GM06990 (cell line): ENCODE measurements at regions not wholly inside any gene's neighbourhood (a gene's known extent, or its start where the extent isn't known, plus 50 kb on each side); places are given as distances from the start of the nearest gene placed in this dataset.

ENCODE experiments used
- DNase-seq: peaks from one replicate; pipeline ENCODE4 v3.0.0-alpha.2; 2011; ENCODE audit not compliant: insufficient read length; ENCODE audit errors: extremely low read depth
- H3K27me3 ChIP-seq: replicated peaks from 2 replicates; pipeline ENCODE4 v1.6.0; 2011; ENCODE audit warnings: low read length; ENCODE audit not compliant: control insufficient read depth, insufficient read depth
- H3K36me3 ChIP-seq: 2 replicates; pipeline ENCODE4 v1.5.1; 2011; ENCODE audit warnings: low read length; ENCODE audit not compliant: control insufficient read depth, insufficient read depth
- H3K4me3 ChIP-seq: replicated peaks from 2 replicates; pipeline ENCODE4 v1.5.1; 2011; ENCODE audit warnings: low read depth, mild to moderate bottlenecking, control low read depth, low read length
- TF ChIP-seq, protein P1 (sequence below): IDR thresholded peaks from 2 replicates; pipeline ENCODE4 v1.5.1; 2011; ENCODE audit warnings: low read length, control low read depth, mild to moderate bottlenecking, inconsistent platforms; ENCODE audit not compliant: insufficient read depth, poor library complexity, severe bottlenecking

DNA sequence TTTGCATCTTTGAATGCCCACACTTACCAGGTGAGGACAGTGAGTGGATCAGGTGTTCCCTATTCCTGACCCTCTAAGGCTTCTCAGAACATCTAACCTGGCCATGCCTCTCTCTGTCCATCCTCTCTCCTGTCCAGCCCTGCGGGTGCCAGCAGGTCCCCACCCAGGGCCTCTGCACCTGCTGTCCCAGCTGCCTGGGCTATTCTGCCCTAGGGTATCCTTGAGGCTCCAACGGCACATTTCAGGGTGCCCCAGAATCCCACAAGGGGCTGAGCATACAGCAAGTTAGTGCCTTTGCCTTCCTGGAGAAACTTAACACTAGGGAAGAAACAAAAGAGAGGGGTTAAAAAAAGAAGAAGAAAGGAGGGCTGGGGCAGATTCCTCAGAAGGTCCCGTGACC lies 107.4 kb downstream of the UNCX start:
- Histone ChIP-seq H3K4me3 (no peak overlapping the region), H3K36me3 (no peaks in the 10 kb centered on the region), H3K27me3 (no peaks in the 10 kb centered on the region)
- TF ChIP-seq, protein P1, sequence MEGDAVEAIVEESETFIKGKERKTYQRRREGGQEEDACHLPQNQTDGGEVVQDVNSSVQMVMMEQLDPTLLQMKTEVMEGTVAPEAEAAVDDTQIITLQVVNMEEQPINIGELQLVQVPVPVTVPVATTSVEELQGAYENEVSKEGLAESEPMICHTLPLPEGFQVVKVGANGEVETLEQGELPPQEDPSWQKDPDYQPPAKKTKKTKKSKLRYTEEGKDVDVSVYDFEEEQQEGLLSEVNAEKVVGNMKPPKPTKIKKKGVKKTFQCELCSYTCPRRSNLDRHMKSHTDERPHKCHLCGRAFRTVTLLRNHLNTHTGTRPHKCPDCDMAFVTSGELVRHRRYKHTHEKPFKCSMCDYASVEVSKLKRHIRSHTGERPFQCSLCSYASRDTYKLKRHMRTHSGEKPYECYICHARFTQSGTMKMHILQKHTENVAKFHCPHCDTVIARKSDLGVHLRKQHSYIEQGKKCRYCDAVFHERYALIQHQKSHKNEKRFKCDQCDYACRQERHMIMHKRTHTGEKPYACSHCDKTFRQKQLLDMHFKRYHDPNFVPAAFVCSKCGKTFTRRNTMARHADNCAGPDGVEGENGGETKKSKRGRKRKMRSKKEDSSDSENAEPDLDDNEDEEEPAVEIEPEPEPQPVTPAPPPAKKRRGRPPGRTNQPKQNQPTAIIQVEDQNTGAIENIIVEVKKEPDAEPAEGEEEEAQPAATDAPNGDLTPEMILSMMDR, result no peak
- DNase-seq, result no peak

DNA sequence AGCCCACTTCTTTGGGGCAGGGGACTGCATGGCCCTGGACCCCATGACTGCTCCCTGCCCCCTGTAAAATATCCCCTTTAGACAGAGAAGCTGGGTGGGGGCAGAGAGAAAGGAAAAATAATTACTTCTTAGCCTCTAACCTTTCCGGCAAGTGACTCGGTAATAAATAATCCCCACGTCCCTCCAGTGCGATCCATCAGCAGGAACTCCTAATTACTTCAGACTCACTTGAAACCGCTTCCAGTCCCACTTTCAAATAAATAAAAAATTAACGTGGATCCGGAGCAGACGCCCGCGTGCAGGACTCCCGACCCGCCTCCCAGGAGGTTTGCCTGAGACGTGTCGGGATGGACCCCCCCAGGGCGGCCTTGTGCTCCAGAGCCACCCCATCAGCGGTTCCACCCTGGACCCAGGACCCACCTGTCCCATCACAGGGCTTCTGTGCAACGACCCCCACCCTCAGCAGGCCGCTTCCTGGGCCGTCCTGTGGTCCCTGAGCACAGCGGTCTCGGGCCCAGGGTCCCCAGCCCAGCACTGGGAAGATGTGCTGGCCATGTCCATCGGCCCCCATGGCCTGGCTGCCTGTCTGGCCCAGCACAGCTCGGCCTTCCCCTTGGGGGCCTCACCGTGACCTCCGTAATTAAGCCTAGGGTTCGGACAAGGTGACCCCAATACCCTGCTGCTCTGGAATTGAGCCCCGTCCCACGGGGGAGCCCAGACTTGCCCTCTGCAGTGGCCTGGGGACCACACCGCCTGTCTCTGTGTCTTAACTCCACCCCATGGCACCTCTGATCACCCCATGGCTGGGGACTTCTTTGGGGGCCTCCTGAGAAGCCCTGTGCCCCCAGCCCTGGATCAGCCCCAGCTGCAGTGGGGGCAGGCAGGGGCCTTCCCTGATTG lies 108.0 kb downstream of the UNCX start:
- TF ChIP-seq, protein P1, result no peak
- DNase-seq, result no peak

DNA sequence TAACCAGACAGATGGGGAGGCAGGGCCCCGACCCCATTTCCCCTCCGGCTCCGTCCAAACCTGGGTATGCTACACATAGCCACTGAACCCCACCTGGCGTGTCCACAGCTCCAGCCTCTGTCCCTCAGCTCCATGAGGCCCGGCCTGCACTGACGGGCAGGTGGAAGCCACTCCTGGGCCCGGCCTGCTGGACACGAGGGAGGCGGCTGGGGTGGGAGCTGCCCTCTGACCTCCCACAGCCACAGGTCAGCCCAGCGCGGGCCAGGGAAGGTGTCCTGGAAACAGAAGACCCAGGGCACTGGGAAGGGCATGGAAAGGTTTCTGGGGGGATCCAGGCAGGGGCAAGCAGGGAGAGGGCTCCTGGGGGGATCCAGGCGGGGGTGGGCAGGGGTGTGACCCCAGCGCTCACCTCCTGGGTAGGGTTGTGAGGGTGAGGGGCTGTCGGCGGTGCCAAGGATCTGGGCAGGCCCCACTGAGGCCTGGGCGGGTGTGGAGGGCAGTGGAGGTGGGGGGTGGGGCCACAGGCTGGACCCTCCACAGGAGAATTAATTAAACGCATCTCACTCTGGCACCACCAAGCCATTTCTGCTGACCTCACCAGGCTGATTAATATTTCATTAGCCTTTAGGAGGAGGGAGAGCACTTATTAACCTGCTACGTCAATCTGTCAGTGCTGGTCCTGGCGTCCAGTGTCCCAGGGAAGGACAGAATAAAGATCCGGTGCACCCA lies 108.9 kb downstream of the UNCX start:
- TF ChIP-seq, protein P1, result no peak
- no peaks in the 10 kb centered on the region for H3K27me3 ChIP-seq
- DNase-seq, result no peak
- no peaks in the 10 kb centered on the region for H3K36me3 ChIP-seq
- H3K4me3 ChIP-seq, result no peak overlapping the region

More for the DNA sequence above, 108.0 kb downstream of the UNCX start:
- H3K36me3 ChIP-seq, result no peaks in the 10 kb centered on the region
- H3K27me3 ChIP-seq, result no peaks in the 10 kb centered on the region
- H3K4me3 ChIP-seq, result no peak overlapping the region

DNA sequence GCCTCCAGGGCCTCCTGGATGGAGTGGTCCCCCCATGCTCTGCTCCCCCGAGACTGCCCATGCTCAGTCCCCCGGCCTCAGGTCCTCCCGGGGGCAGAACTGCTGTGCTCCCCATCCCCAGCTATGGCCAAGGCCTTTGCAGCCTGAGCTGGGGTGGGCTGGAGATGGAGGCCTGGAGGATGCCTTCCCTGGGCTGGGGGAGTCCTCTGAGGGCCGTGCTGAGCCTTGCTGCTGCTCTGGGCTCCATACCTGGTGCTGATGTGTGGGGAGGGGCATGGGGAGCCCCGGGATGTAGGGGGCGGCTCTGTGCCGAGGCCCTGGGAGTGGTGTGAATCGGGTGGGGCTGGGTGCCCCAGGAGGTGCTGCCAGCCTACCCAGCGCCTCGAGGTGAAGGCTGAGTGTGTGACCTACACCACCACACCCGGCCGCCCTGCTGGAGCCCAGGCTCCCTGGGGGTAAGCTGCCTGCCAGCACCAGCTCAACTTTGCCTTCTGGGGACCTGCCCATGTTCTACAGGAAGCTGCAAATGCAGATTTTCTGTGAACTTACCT lies 109.5 kb downstream of the UNCX start:
- DNase-seq, result no peak
- no peaks in the 10 kb centered on the region for H3K36me3 ChIP-seq
- H3K27me3 ChIP-seq, result no peaks in the 10 kb centered on the region
- TF ChIP-seq, protein P1, result no peak
- no peak overlapping the region for H3K4me3 ChIP-seq

DNA sequence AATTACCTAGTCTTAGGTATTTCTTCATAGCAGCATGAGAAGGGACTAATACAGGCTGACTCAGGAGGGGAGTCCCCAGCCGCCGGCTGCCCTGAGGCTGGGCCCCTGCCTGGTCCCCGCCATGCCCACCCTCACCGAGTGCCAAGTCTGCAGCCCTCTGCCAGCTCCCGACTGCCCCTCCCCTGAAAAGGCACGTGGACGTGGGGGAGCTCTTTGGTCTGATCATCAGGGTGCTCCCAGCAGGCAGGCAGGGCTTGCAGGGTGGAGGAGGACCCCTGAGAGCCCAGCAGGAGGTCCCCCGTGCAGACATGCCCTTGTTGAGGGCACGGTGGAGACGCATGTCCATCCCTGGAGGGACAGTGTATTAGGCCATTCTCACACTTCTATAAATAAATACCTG lies 110.9 kb downstream of the UNCX start:
- Histone ChIP-seq H3K4me3 (no peak overlapping the region), H3K36me3 (no peaks in the 10 kb centered on the region), H3K27me3 (no peaks in the 10 kb centered on the region)
- no peak for DNase-seq
- TF ChIP-seq, protein P1, result no peak
